GM12873 (cell line): ENCODE measurements at regions not wholly inside any gene's neighbourhood (a gene's known extent, or its start where the extent isn't known, plus 50 kb on each side); places are given as distances from the start of the nearest gene placed in this dataset.

Source experiments
- CTCF ChIP-seq: IDR thresholded peaks from 2 replicates; pipeline ENCODE4 v1.5.1; 2012; ENCODE audit warnings: low read depth, mild to moderate bottlenecking, moderate library complexity, low read length, control low read depth; ENCODE audit not compliant: insufficient read depth; ENCODE audit errors: missing control alignments

GRCh38 chr3:189398656-189399055, 226.9 kb downstream of the TPRG1 start:
- no peak for TF ChIP-seq CTCF

GRCh38 chr3:189401196-189401595, 229.4 kb downstream of the TPRG1 start:
- no peak for TF ChIP-seq CTCF

GRCh38 chr3:189403194-189403593, 228.0 kb upstream of the TP63 start:
- TF ChIP-seq CTCF, result no peak

- no peak for TF ChIP-seq CTCF
Observed at GRCh38 chr3:189404024-189404423, 227.2 kb upstream of the TP63 start.

GRCh38 chr3:189404797-189405484, 226.2 kb upstream of the TP63 start:
- no peak for TF ChIP-seq CTCF

GRCh38 chr3:189406148-189406547, 225.0 kb upstream of the TP63 start:
- TF ChIP-seq CTCF, result no peak

- TF ChIP-seq CTCF, result no peak
Observed at GRCh38 chr3:189410522-189410921, 220.7 kb upstream of the TP63 start.
